ENCODE measurements at regions not wholly inside any gene's neighbourhood (a gene's known extent, or its start where the extent isn't known, plus 50 kb on each side); places are given as distances from the start of the nearest gene placed in this dataset.

DNA sequence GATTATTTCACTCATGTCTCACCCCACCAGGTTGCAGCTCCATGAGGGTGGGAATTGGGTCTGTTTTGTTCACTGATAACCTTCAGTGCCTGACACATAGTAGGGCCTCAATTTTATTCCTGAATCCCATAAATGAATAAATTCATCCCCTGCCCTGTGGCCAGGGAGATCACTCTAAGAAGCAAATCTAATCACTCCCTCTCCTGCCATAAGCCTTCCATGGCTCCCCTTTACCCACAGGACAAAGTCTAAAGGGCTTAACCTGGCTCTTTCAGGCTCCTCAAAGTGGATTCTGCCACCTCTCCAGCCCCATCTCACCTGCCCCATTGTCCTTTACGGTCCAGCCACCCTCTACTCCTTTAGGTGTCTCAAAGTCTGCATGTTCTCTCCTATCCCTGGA, 141.8 kb upstream of the PTPN1 start:
- H3K9me3 ChIP-seq (ENCODE audit: insufficient read depth, low read depth, low read length), result no peaks in the 10 kb centered on the region
- no peak overlapping the region for H2AK5ac ChIP-seq (ENCODE audit: low read length)
- no peaks in the 10 kb centered on the region for H3K27me3 ChIP-seq (ENCODE audit: insufficient read depth, low read length)
- no peak overlapping the region for H2BK5ac ChIP-seq (ENCODE audit: low read depth, low read length, poor library complexity)
- H3K4me3 ChIP-seq (ENCODE audit: low read depth, low read length), result no peak overlapping the region
- no peak overlapping the region for H4K8ac ChIP-seq (ENCODE audit: low read depth, low read length)
- H2BK12ac ChIP-seq (ENCODE audit: low read length), result no peak overlapping the region
- no peak overlapping the region for H3K18ac ChIP-seq (ENCODE audit: low read length)
- no peak overlapping the region for H2AFZ ChIP-seq (ENCODE audit: insufficient read depth, low read length, poor library complexity)
- H3K4ac ChIP-seq (ENCODE audit: low read depth, low read length), result no peak overlapping the region
- no peak overlapping the region for H3K4me2 ChIP-seq (ENCODE audit: low read length)
- no peak overlapping the region for H3K9ac ChIP-seq (ENCODE audit: low read length)
- H3K4me1 ChIP-seq (ENCODE audit: control insufficient read depth in 1 of 2, insufficient read depth in 2 of 2, low read length in 2 of 2), result peaks cover 4 to 7% of the 10 kb centered on the region in 2 experiments
- H3K14ac ChIP-seq (ENCODE audit: low read length), result no peak overlapping the region
- H2BK120ac ChIP-seq (ENCODE audit: insufficient read depth, low read length, poor library complexity), result peak overlapping the region; percentile 13
- H4K12ac ChIP-seq (ENCODE audit: low read depth, low read length), result no peak overlapping the region
- peaks cover 7% of the 10 kb centered on the region for H3K79me1 ChIP-seq (ENCODE audit: low read length)
- WGBS (ENCODE audit: extremely low coverage, insufficient coverage, insufficient read length), result no CpG with 5 or more reads among the region's 1 CpG
- H3K23ac ChIP-seq (ENCODE audit: low read length), result no peak overlapping the region
- no peak overlapping the region for H4K91ac ChIP-seq (ENCODE audit: low read depth, low read length)
- H3K36me3 ChIP-seq (ENCODE audit: control insufficient read depth in 1 of 2, insufficient read depth in 2 of 2, low read length in 2 of 2), result no peaks in the 10 kb centered on the region
- no peak for DNase-seq
- H3K79me2 ChIP-seq (ENCODE audit: control insufficient read depth, insufficient read depth, low read length, poor library complexity), result no peaks in the 10 kb centered on the region
- no peak overlapping the region for H3K27ac ChIP-seq (ENCODE audit: low read depth, low read length)

DNA sequence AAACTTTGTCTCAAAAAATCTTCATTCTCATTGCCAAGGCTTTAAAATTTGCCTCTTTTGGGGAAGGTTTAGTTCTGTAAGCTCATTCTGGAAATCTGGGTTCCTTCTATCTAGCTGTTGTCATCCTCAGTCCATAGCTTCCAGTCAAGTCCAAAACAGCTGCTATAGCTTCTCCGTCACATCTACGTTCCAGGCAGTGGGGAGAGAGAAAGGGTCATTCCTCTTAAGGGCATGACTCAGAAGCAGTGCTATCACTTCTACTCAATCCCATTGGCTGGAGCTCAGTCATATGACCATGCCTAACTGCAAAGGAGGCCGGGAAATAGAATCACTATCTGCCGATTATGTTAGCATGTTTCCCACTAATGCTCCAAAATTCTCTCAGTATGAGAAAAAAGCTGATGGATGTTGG, 141.4 kb upstream of the PTPN1 start:
- Histone ChIP-seq H3K4me1 (ENCODE audit: control insufficient read depth in 1 of 2, insufficient read depth in 2 of 2, low read length in 2 of 2) (peaks cover 4 to 7% of the 10 kb centered on the region in 2 experiments), H4K91ac (ENCODE audit: low read depth, low read length) (no peak overlapping the region), H2AK5ac (ENCODE audit: low read length) (no peak overlapping the region), H4K12ac (ENCODE audit: low read depth, low read length) (no peak overlapping the region), H2BK12ac (ENCODE audit: low read length) (no peak overlapping the region), H3K23ac (ENCODE audit: low read length) (no peak overlapping the region), H3K79me1 (ENCODE audit: low read length) (peaks cover 8% of the 10 kb centered on the region), H3K4me3 (ENCODE audit: low read depth, low read length) (no peak overlapping the region), H3K9ac (ENCODE audit: low read length) (no peak overlapping the region), H3K18ac (ENCODE audit: low read length) (no peak overlapping the region), H3K36me3 (ENCODE audit: control insufficient read depth in 1 of 2, insufficient read depth in 2 of 2, low read length in 2 of 2) (no peaks in the 10 kb centered on the region), H3K9me3 (ENCODE audit: insufficient read depth, low read depth, low read length) (no peaks in the 10 kb centered on the region), H2BK5ac (ENCODE audit: low read depth, low read length, poor library complexity) (no peak overlapping the region), H3K14ac (ENCODE audit: low read length) (no peak overlapping the region), H2BK120ac (ENCODE audit: insufficient read depth, low read length, poor library complexity) (no peak overlapping the region), H2AFZ (ENCODE audit: insufficient read depth, low read length, poor library complexity) (no peak overlapping the region), H3K4me2 (ENCODE audit: low read length) (no peak overlapping the region), H3K27me3 (ENCODE audit: insufficient read depth, low read length) (no peaks in the 10 kb centered on the region), H4K8ac (ENCODE audit: low read depth, low read length) (no peak overlapping the region), H3K27ac (ENCODE audit: low read depth, low read length) (no peak overlapping the region), H3K4ac (ENCODE audit: low read depth, low read length) (no peak overlapping the region), H3K79me2 (ENCODE audit: control insufficient read depth, insufficient read depth, low read length, poor library complexity) (no peaks in the 10 kb centered on the region)
- peak in 1 of 2 donors; percentile 53 for DNase-seq
- no CpG with 5 or more reads among the region's 4 CpGs for WGBS (ENCODE audit: extremely low coverage, insufficient coverage, insufficient read length)

DNA sequence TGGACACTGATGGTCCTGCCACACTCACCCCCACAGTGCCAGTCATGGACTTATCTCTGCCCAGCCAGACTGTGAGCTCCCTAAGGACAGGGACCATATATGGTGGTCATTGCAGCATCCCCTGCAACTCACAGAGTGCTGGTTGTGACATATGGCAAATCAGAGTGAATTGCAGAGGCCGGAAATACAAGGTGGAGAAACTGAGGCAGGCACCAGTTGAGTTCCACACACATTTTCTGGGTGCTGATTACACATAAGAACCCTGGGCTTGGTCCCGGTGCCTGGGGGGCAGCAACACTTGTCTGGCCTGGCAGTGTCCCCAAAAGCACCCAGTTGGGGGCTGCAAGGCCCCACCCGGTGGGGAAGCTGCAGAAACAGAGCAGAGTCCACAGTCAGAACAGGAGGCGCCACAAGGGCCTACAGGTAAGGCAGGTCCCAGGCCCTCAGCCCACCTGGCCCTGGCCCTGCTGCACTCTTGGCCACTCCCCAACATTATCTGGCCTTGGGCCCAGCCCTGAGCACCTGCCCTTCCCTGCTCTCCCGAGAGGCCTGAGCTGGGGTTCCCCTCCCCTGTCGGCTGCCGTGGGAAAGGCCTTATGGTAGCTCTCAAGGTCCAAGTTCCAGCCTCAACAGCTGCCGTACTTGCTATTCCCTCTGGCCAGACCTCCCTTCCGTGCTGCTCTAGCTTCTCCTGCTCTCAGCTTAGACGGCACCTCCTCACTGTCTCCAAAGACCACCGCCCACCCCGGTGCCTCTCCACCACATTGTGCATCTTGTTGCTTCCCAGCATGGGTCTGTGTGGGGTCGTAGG, 140.8 kb upstream of the PTPN1 start:
- no CpG with 5 or more reads among the region's 13 CpGs for WGBS (ENCODE audit: extremely low coverage, insufficient coverage, insufficient read length)
- H2AFZ ChIP-seq (ENCODE audit: insufficient read depth, low read length, poor library complexity), result no peak overlapping the region
- H3K27me3 ChIP-seq (ENCODE audit: insufficient read depth, low read length), result no peaks in the 10 kb centered on the region

DNA sequence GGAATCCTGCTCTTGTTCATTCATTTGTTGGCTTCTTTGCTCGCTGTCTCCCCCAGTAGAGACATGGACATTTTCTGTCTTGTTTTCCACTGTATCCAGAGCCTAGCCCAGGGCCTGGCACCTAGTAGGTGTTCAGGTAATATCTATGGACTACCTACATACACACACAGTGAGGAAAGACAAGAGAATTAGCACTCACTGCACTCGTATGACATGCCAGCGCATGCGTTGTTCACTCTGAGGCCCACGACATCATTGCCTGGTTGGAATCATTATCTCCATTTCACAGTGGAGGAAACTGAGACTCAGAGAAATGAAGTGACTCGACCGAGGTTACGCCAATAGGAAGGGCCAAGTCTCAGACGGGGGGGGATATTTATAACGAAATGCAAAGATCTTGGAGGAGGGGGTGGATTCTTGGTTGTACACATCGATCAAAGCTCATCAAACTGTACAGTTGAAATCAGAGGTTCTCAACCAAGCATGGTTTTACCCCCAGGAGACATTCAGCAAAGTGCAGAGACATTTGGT, 140.1 kb upstream of the PTPN1 start:
- Histone ChIP-seq H3K9me3 (ENCODE audit: insufficient read depth, low read depth, low read length) (peaks cover 2% of the 10 kb centered on the region), H3K27me3 (ENCODE audit: insufficient read depth, low read length) (no peaks in the 10 kb centered on the region), H3K4me1 (ENCODE audit: control insufficient read depth in 1 of 2, insufficient read depth in 2 of 2, low read length in 2 of 2) (peaks cover 4 to 7% of the 10 kb centered on the region in 2 experiments), H2AK5ac (ENCODE audit: low read length) (no peak overlapping the region), H3K23ac (ENCODE audit: low read length) (no peak overlapping the region), H3K4me2 (ENCODE audit: low read length) (no peak overlapping the region), H2AFZ (ENCODE audit: insufficient read depth, low read length, poor library complexity) (no peak overlapping the region), H4K12ac (ENCODE audit: low read depth, low read length) (no peak overlapping the region), H3K9ac (ENCODE audit: low read length) (no peak overlapping the region), H2BK12ac (ENCODE audit: low read length) (peak overlapping the region; percentile 14), H3K79me1 (ENCODE audit: low read length) (peaks cover 9% of the 10 kb centered on the region), H2BK5ac (ENCODE audit: low read depth, low read length, poor library complexity) (no peak overlapping the region), H3K14ac (ENCODE audit: low read length) (no peak overlapping the region), H3K18ac (ENCODE audit: low read length) (no peak overlapping the region), H3K27ac (ENCODE audit: low read depth, low read length) (no peak overlapping the region), H3K79me2 (ENCODE audit: control insufficient read depth, insufficient read depth, low read length, poor library complexity) (no peaks in the 10 kb centered on the region), H3K4me3 (ENCODE audit: low read depth, low read length) (no peak overlapping the region), H3K36me3 (ENCODE audit: control insufficient read depth in 1 of 2, insufficient read depth in 2 of 2, low read length in 2 of 2) (no peaks in the 10 kb centered on the region), H4K8ac (ENCODE audit: low read depth, low read length) (no peak overlapping the region), H2BK120ac (ENCODE audit: insufficient read depth, low read length, poor library complexity) (peak overlapping the region; percentile 14), H4K91ac (ENCODE audit: low read depth, low read length) (no peak overlapping the region), H3K4ac (ENCODE audit: low read depth, low read length) (no peak overlapping the region)
- no peak for DNase-seq
- WGBS (ENCODE audit: extremely low coverage, insufficient coverage, insufficient read length), result no CpG with 5 or more reads among the region's 11 CpGs

More for the DNA sequence above, 140.8 kb upstream of the PTPN1 start:
- no peak for DNase-seq
- Histone ChIP-seq H3K4me2 (ENCODE audit: low read length) (no peak overlapping the region), H3K23ac (ENCODE audit: low read length) (no peak overlapping the region), H3K79me2 (ENCODE audit: control insufficient read depth, insufficient read depth, low read length, poor library complexity) (no peaks in the 10 kb centered on the region), H3K27ac (ENCODE audit: low read depth, low read length) (no peak overlapping the region), H2AK5ac (ENCODE audit: low read length) (peak overlapping the region; percentile 60), H4K12ac (ENCODE audit: low read depth, low read length) (no peak overlapping the region), H4K8ac (ENCODE audit: low read depth, low read length) (no peak overlapping the region), H3K18ac (ENCODE audit: low read length) (no peak overlapping the region), H3K4me1 (ENCODE audit: control insufficient read depth in 1 of 2, insufficient read depth in 2 of 2, low read length in 2 of 2) (peaks cover 4 to 7% of the 10 kb centered on the region in 2 experiments), H3K9me3 (ENCODE audit: insufficient read depth, low read depth, low read length) (no peaks in the 10 kb centered on the region), H3K14ac (ENCODE audit: low read length) (no peak overlapping the region), H3K36me3 (ENCODE audit: control insufficient read depth in 1 of 2, insufficient read depth in 2 of 2, low read length in 2 of 2) (no peaks in the 10 kb centered on the region), H2BK12ac (ENCODE audit: low read length) (peak overlapping the region; percentile 14), H2BK5ac (ENCODE audit: low read depth, low read length, poor library complexity) (no peak overlapping the region), H3K9ac (ENCODE audit: low read length) (no peak overlapping the region), H3K4me3 (ENCODE audit: low read depth, low read length) (no peak overlapping the region), H3K79me1 (ENCODE audit: low read length) (peaks cover 9% of the 10 kb centered on the region), H2BK120ac (ENCODE audit: insufficient read depth, low read length, poor library complexity) (peak overlapping the region; percentile 32), H4K91ac (ENCODE audit: low read depth, low read length) (peak overlapping the region; percentile 55), H3K4ac (ENCODE audit: low read depth, low read length) (no peak overlapping the region)
